ENCODE measurements at regions not wholly inside any gene's neighbourhood (a gene's known extent, or its start where the extent isn't known, plus 50 kb on each side); places are given as distances from the start of the nearest gene placed in this dataset.

DNA sequence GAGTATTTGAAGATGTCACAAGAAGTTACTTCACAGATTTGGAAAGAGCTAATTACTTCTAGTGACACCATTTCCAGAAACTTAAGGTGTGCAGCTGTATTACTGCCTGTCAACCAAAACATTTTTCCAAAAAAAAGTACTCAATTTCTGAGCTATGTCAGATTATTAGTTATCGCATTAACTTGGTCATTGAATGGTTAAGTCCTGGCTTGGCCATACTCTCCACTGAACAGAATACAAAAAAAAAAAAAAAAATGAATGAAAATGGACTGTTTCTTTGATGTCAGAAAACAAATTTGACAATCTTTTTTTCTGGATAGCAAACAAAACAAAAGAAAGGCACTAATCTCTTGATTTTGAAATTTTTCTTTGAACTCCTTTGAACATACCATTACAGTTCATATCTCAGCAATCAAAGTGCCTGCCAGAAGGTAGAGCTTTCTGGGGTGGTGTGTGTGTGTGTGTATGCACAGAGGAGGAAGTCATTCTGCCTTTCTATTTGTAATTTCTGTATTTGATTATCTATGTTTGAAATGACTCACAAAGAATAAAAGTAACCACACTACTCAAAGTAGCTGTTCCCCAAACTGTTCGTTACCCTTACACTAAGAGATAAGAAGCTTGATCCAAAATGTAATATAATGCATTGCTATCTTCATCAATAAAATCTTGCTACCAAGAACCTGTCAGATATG lies 210.8 kb upstream of the FUT9 start (continued):
- TF ChIP-seq, protein P1, sequence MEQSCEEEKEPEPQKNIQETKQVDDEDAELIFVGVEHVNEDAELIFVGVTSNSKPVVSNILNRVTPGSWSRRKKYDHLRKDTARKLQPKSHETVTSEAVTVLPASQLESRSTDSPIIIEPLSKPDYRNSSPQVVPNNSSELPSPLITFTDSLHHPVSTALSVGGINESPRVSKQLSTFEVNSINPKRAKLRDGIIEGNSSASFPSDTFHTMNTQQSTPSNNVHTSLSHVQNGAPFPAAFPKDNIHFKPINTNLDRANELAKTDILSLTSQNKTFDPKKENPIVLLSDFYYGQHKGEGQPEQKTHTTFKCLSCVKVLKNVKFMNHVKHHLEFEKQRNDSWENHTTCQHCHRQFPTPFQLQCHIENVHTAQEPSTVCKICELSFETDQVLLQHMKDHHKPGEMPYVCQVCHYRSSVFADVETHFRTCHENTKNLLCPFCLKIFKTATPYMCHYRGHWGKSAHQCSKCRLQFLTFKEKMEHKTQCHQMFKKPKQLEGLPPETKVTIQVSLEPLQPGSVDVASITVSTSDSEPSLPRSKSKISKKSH (CRISPR knock-in tag; IDR thresholded peaks at IDR 0.05; ENCODE audit: borderline replicate concordance): no peak
- TF ChIP-seq KDM2A (CRISPR knock-in tag; IDR thresholded peaks at IDR 0.05; ENCODE audit: borderline replicate concordance, low read depth) (no peak), RFX1 (IDR thresholded peaks at IDR 0.05) (no peak), SP4 (CRISPR knock-in tag; IDR thresholded peaks at IDR 0.05) (no peak), ELF4 (CRISPR knock-in tag; IDR thresholded peaks at IDR 0.05; ENCODE audit: borderline replicate concordance) (no peak), RORA (CRISPR knock-in tag; IDR thresholded peaks at IDR 0.05) (no peak), HDAC2 (CRISPR knock-in tag; IDR thresholded peaks at IDR 0.05) (peak; percentile 82), ZNF652 (CRISPR knock-in tag; IDR thresholded peaks at IDR 0.05; ENCODE audit: borderline replicate concordance, low read depth) (peak; percentile 97), ZNF230 (CRISPR knock-in tag; IDR thresholded peaks at IDR 0.05) (no peak)
- TF ChIP-seq, protein P2, sequence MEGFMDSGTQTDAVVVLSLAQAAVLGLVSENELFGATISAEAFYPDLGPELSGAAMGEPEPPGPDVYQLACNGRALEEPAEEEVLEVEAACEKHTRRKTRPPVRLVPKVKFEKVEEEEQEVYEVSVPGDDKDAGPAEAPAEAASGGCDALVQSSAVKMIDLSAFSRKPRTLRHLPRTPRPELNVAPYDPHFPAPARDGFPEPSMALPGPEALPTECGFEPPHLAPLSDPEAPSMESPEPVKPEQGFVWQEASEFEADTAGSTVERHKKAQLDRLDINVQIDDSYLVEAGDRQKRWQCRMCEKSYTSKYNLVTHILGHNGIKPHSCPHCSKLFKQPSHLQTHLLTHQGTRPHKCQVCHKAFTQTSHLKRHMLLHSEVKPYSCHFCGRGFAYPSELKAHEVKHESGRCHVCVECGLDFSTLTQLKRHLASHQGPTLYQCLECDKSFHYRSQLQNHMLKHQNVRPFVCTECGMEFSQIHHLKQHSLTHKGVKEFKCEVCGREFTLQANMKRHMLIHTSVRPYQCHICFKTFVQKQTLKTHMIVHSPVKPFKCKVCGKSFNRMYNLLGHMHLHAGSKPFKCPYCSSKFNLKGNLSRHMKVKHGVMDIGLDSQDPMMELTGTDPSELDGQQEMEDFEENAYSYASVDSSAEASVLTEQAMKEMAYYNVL (CRISPR knock-in tag; IDR thresholded peaks at IDR 0.05; ENCODE audit: borderline replicate concordance): peak; percentile 78; the same call in 1 of the 2 replicates
- TF ChIP-seq, protein P3, sequence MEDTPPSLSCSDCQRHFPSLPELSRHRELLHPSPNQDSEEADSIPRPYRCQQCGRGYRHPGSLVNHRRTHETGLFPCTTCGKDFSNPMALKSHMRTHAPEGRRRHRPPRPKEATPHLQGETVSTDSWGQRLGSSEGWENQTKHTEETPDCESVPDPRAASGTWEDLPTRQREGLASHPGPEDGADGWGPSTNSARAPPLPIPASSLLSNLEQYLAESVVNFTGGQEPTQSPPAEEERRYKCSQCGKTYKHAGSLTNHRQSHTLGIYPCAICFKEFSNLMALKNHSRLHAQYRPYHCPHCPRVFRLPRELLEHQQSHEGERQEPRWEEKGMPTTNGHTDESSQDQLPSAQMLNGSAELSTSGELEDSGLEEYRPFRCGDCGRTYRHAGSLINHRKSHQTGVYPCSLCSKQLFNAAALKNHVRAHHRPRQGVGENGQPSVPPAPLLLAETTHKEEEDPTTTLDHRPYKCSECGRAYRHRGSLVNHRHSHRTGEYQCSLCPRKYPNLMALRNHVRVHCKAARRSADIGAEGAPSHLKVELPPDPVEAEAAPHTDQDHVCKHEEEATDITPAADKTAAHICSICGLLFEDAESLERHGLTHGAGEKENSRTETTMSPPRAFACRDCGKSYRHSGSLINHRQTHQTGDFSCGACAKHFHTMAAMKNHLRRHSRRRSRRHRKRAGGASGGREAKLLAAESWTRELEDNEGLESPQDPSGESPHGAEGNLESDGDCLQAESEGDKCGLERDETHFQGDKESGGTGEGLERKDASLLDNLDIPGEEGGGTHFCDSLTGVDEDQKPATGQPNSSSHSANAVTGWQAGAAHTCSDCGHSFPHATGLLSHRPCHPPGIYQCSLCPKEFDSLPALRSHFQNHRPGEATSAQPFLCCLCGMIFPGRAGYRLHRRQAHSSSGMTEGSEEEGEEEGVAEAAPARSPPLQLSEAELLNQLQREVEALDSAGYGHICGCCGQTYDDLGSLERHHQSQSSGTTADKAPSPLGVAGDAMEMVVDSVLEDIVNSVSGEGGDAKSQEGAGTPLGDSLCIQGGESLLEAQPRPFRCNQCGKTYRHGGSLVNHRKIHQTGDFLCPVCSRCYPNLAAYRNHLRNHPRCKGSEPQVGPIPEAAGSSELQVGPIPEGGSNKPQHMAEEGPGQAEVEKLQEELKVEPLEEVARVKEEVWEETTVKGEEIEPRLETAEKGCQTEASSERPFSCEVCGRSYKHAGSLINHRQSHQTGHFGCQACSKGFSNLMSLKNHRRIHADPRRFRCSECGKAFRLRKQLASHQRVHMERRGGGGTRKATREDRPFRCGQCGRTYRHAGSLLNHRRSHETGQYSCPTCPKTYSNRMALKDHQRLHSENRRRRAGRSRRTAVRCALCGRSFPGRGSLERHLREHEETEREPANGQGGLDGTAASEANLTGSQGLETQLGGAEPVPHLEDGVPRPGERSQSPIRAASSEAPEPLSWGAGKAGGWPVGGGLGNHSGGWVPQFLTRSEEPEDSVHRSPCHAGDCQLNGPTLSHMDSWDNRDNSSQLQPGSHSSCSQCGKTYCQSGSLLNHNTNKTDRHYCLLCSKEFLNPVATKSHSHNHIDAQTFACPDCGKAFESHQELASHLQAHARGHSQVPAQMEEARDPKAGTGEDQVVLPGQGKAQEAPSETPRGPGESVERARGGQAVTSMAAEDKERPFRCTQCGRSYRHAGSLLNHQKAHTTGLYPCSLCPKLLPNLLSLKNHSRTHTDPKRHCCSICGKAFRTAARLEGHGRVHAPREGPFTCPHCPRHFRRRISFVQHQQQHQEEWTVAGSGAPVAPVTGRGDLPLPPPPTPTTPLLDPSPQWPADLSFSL (CRISPR knock-in tag; IDR thresholded peaks at IDR 0.05): peak; percentile 78; the same call in 1 of the 2 replicates
- TF ChIP-seq, protein P4, sequence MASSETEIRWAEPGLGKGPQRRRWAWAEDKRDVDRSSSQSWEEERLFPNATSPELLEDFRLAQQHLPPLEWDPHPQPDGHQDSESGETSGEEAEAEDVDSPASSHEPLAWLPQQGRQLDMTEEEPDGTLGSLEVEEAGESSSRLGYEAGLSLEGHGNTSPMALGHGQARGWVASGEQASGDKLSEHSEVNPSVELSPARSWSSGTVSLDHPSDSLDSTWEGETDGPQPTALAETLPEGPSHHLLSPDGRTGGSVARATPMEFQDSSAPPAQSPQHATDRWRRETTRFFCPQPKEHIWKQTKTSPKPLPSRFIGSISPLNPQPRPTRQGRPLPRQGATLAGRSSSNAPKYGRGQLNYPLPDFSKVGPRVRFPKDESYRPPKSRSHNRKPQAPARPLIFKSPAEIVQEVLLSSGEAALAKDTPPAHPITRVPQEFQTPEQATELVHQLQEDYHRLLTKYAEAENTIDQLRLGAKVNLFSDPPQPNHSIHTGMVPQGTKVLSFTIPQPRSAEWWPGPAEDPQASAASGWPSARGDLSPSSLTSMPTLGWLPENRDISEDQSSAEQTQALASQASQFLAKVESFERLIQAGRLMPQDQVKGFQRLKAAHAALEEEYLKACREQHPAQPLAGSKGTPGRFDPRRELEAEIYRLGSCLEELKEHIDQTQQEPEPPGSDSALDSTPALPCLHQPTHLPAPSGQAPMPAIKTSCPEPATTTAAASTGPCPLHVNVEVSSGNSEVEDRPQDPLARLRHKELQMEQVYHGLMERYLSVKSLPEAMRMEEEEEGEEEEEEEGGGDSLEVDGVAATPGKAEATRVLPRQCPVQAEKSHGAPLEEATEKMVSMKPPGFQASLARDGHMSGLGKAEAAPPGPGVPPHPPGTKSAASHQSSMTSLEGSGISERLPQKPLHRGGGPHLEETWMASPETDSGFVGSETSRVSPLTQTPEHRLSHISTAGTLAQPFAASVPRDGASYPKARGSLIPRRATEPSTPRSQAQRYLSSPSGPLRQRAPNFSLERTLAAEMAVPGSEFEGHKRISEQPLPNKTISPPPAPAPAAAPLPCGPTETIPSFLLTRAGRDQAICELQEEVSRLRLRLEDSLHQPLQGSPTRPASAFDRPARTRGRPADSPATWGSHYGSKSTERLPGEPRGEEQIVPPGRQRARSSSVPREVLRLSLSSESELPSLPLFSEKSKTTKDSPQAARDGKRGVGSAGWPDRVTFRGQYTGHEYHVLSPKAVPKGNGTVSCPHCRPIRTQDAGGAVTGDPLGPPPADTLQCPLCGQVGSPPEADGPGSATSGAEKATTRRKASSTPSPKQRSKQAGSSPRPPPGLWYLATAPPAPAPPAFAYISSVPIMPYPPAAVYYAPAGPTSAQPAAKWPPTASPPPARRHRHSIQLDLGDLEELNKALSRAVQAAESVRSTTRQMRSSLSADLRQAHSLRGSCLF (CRISPR knock-in tag; IDR thresholded peaks at IDR 0.05; ENCODE audit: borderline replicate concordance): no peak

Measured in HepG2 (cell line).